Kidney epithelial cell (primary cell): ENCODE measurements at regions not wholly inside any gene's neighbourhood (a gene's known extent, or its start where the extent isn't known, plus 50 kb on each side); places are given as distances from the start of the nearest gene placed in this dataset.
A peak's percentile ranks its signal among the peaks of the same experiment; 100 is the strongest.

Experiments
- DNase-seq: peaks from one replicate; pipeline ENCODE4 v3.0.0-alpha.2; 2010; ENCODE audit warnings: low read depth
- H3K27me3 ChIP-seq: 2 replicates; pipeline ENCODE4 v1.6.0; 2011; ENCODE audit warnings: low read length; ENCODE audit not compliant: control insufficient read depth, insufficient read depth
- H3K36me3 ChIP-seq: 2 replicates; pipeline ENCODE4 v1.5.1; 2011; ENCODE audit warnings: low read length; ENCODE audit not compliant: control insufficient read depth, insufficient read depth
- H3K4me3 ChIP-seq: 2 replicates; pipeline ENCODE4 v1.5.1; 2011; ENCODE audit warnings: low read depth, mild to moderate bottlenecking, control low read depth, low read length
- CTCF ChIP-seq: IDR thresholded peaks from 2 replicates; pipeline ENCODE4 v1.5.1; 2011; ENCODE audit warnings: mild to moderate bottlenecking, moderate library complexity, low read length, control low read depth, inconsistent platforms; ENCODE audit not compliant: insufficient read depth, poor library complexity, severe bottlenecking

- H3K4me3 ChIP-seq: no peak overlapping the region
- H3K36me3 ChIP-seq: no peaks in the 10 kb centered on the region
- peak; percentile 16 for DNase-seq
- H3K27me3 ChIP-seq: no peaks in the 10 kb centered on the region
- TF ChIP-seq CTCF: peak; percentile 69
Measured at GRCh38 chr2:196453613-196454047, 185.9 kb upstream of the CCDC150 start.

GRCh38 chr2:196454492-196454891 lies 185.0 kb upstream of the CCDC150 start:
- H3K27me3 ChIP-seq: no peaks in the 10 kb centered on the region
- H3K4me3 ChIP-seq: no peak overlapping the region
- TF ChIP-seq CTCF: no peak
- DNase-seq: no peak
- H3K36me3 ChIP-seq: no peaks in the 10 kb centered on the region

GRCh38 chr2:196459539-196459938 lies 180.0 kb upstream of the CCDC150 start:
- no peak for TF ChIP-seq CTCF
- Histone ChIP-seq H3K36me3 (no peaks in the 10 kb centered on the region), H3K27me3 (no peaks in the 10 kb centered on the region), H3K4me3 (no peak overlapping the region)
- DNase-seq: peak; percentile 14

GRCh38 chr2:196463706-196464105 lies 175.8 kb upstream of the CCDC150 start:
- no peak for TF ChIP-seq CTCF
- Histone ChIP-seq H3K36me3 (no peaks in the 10 kb centered on the region), H3K4me3 (no peak overlapping the region), H3K27me3 (no peaks in the 10 kb centered on the region)
- no peak for DNase-seq

- DNase-seq: no peak
- H3K36me3 ChIP-seq: no peaks in the 10 kb centered on the region
- no peak overlapping the region for H3K4me3 ChIP-seq
- no peaks in the 10 kb centered on the region for H3K27me3 ChIP-seq
- TF ChIP-seq CTCF: no peak
Measured at GRCh38 chr2:196464311-196464710, 175.2 kb upstream of the CCDC150 start.

- Histone ChIP-seq H3K36me3 (no peaks in the 10 kb centered on the region), H3K4me3 (no peak overlapping the region), H3K27me3 (no peaks in the 10 kb centered on the region)
- DNase-seq: no peak
- no peak for TF ChIP-seq CTCF
Measured at GRCh38 chr2:196466581-196466980, 172.9 kb upstream of the CCDC150 start.
